ENCODE measurements at regions not wholly inside any gene's neighbourhood (a gene's known extent, or its start where the extent isn't known, plus 50 kb on each side); places are given as distances from the start of the nearest gene placed in this dataset.

- peaks cover 0 to 4% (median 0%) of the 10 kb centered on the region in 3 donors for H3K9me3 ChIP-seq
- TF ChIP-seq POLR2A (IDR thresholded peaks at IDR 0.05) (no peak), CTCF (IDR thresholded peaks at IDR 0.05 in 4 of 5, conservative IDR thresholded peaks at IDR 0.05 in 1 of 5) (no peak)
- no peaks in the 10 kb centered on the region for H3K36me3 ChIP-seq
- ATAC-seq, result no peak
- no peak overlapping the region for H3K27ac ChIP-seq
- DNase-seq, result no peak
- no peaks in the 10 kb centered on the region for H3K4me1 ChIP-seq
- H3K4me3 ChIP-seq, result no peak overlapping the region
- in situ Hi-C loops (cut with MboI; ENCODE audit: low sequenced_read_pairs in 4 of 4), result no loop called here
- H3K27me3 ChIP-seq, result no peaks in the 10 kb centered on the region
- intact Hi-C loops (cut with DNase I; ENCODE audit: low total_unique reads), result no loop called here
Observed at GRCh38 chr1:106194206-106194605, 862.3 kb upstream of the PRMT6 start.

- Histone ChIP-seq H3K9me3 (no peaks in the 10 kb centered on the region), H3K27ac (no peak overlapping the region), H3K27me3 (no peaks in the 10 kb centered on the region), H3K4me3 (no peak overlapping the region), H3K36me3 (no peaks in the 10 kb centered on the region), H3K4me1 (no peaks in the 10 kb centered on the region)
- in situ Hi-C loops (cut with MboI; ENCODE audit: low sequenced_read_pairs in 4 of 4), result no loop called here
- intact Hi-C loops (cut with DNase I; ENCODE audit: low total_unique reads), result no loop called here
- no peak for DNase-seq
- ATAC-seq, result no peak
- TF ChIP-seq CTCF (IDR thresholded peaks at IDR 0.05 in 4 of 5, conservative IDR thresholded peaks at IDR 0.05 in 1 of 5) (no peak), POLR2A (IDR thresholded peaks at IDR 0.05) (no peak)
Observed at GRCh38 chr1:106200711-106201110, 855.8 kb upstream of the PRMT6 start.

- Histone ChIP-seq H3K27ac (no peak overlapping the region), H3K4me1 (no peaks in the 10 kb centered on the region), H3K9me3 (no peaks in the 10 kb centered on the region), H3K27me3 (no peaks in the 10 kb centered on the region), H3K4me3 (no peak overlapping the region), H3K36me3 (no peaks in the 10 kb centered on the region)
- TF ChIP-seq POLR2A (IDR thresholded peaks at IDR 0.05) (no peak), CTCF (IDR thresholded peaks at IDR 0.05 in 4 of 5, conservative IDR thresholded peaks at IDR 0.05 in 1 of 5) (no peak)
- intact Hi-C loops (cut with DNase I; ENCODE audit: low total_unique reads), result no loop called here
- ATAC-seq (no peak), DNase-seq (no peak)
- in situ Hi-C loops (cut with MboI; ENCODE audit: low sequenced_read_pairs in 4 of 4), result no loop called here
Observed at GRCh38 chr1:106207185-106207584, 849.3 kb upstream of the PRMT6 start.

GRCh38 chr1:106217765-106218164 is 838.7 kb upstream of the PRMT6 start:
- in situ Hi-C loops (cut with MboI; ENCODE audit: low sequenced_read_pairs in 4 of 4), result no loop called here

More at GRCh38 chr1:106217765-106218164, 838.7 kb upstream of the PRMT6 start:
- intact Hi-C loops (cut with DNase I; ENCODE audit: low total_unique reads), result no loop called here
- no peak for ATAC-seq
- no peak for TF ChIP-seq POLR2A (IDR thresholded peaks at IDR 0.05)
- no peak for TF ChIP-seq CTCF (IDR thresholded peaks at IDR 0.05 in 4 of 5, conservative IDR thresholded peaks at IDR 0.05 in 1 of 5)
- no peaks in the 10 kb centered on the region for H3K36me3 ChIP-seq
- DNase-seq, result no peak
- no peaks in the 10 kb centered on the region for H3K4me1 ChIP-seq
- H3K4me3 ChIP-seq, result no peak overlapping the region
- H3K9me3 ChIP-seq, result no peaks in the 10 kb centered on the region
- H3K27me3 ChIP-seq, result no peaks in the 10 kb centered on the region
- H3K27ac ChIP-seq, result no peak overlapping the region
